GM12878 (cell line): ENCODE measurements at regions not wholly inside any gene's neighbourhood (a gene's known extent, or its start where the extent isn't known, plus 50 kb on each side); places are given as distances from the start of the nearest gene placed in this dataset.

Source experiments
- ATAC-seq: fragments of 200-7000 bp; cut with Tn5 transposase; 3 replicates; pipeline ENCODE4 v1.9.1; 2020; ENCODE audit warnings: mild to moderate bottlenecking, moderate library complexity
- BruUV-seq: library from RNA; stranded (reverse); fragments of 400-500 nt; replicated peaks from 2 replicates; lab custom pipeline; 2021; lab: Mats Ljungman, UMichigan
- CTCF ChIA-PET: fragments of 300-600 bp; sonication (Branson Sonifier 250); formaldehyde crosslinking; extraction: SDS; loops from one replicate; lab custom pipeline; 2021; ENCODE audit warnings: inconsistent platforms; lab: Yijun Ruan, JAX
- POLR2A ChIA-PET: fragments of 350-600 bp; formaldehyde crosslinking; extraction: SDS; loops from one replicate; lab custom pipeline; 2021; ENCODE audit warnings: inconsistent platforms; lab: Charles Lee
- RAD21 ChIA-PET: fragments of 300-600 bp; sonication (Branson Sonifier 250); formaldehyde crosslinking; loops from one replicate; lab custom pipeline; 2023; ENCODE audit warnings: antibody characterized with exemption; ENCODE audit not compliant: unreplicated experiment; lab: Charles Lee
- SMC1A ChIA-PET: fragments of 300-600 bp; sonication (Branson Sonifier 250); formaldehyde crosslinking; loops from one replicate; lab custom pipeline; 2023; ENCODE audit not compliant: unreplicated experiment, uncharacterized antibody; lab: Charles Lee
- DNase-seq: peaks from one replicate; pipeline ENCODE4 v3.0.0-alpha.2; 2011; ENCODE audit warnings: low read depth, low spot score
- FAIRE-seq: peaks from 3 replicates; lab custom pipeline; 2011; peaks lifted over from hg19 to GRCh38; lab: Jason Lieb, UNC
- H2AFZ ChIP-seq: 2 replicates; pipeline ENCODE4 v1.6.0; 2011; ENCODE audit warnings: low read depth, low read length, control low read depth; ENCODE audit not compliant: control insufficient read depth
- H3K27ac ChIP-seq: 2 replicates; pipeline ENCODE4 v1.5.1; 2011; ENCODE audit warnings: control low read depth; ENCODE audit not compliant: control insufficient read depth, insufficient read depth
- H3K27me3 ChIP-seq, 2 experiments: replicated peaks in 1 of 2; 2 replicates each; pipeline versions ENCODE4 v1.6.0 to v1.6.1; 2011; ENCODE audit warnings: low read length in 1 of 2; ENCODE audit not compliant: control insufficient read depth in 2 of 2, insufficient read depth in 2 of 2
- H3K36me3 ChIP-seq, 2 experiments: 2 replicates each; pipeline ENCODE4 v1.5.1; 2011; ENCODE audit warnings: low read length in 1 of 2; ENCODE audit not compliant: control insufficient read depth in 2 of 2, insufficient read depth in 2 of 2
- H3K4me1 ChIP-seq: 2 replicates; pipeline ENCODE4 v1.6.1; 2011; ENCODE audit warnings: mild to moderate bottlenecking, low read length, moderate library complexity, mixed read lengths; ENCODE audit not compliant: control insufficient read depth, insufficient read depth
- H3K4me2 ChIP-seq: 2 replicates; pipeline ENCODE4 v1.6.0; 2011; ENCODE audit warnings: control low read depth; ENCODE audit not compliant: control insufficient read depth, insufficient read depth
- H3K4me3 ChIP-seq: fragments of 200-600 bp; sonication (generic); 2 replicates; pipeline ENCODE4 v1.5.1; 2016
- H3K79me2 ChIP-seq: 2 replicates; pipeline ENCODE4 v1.6.0; 2011; ENCODE audit warnings: low read length; ENCODE audit not compliant: control insufficient read depth, insufficient read depth
- H3K9ac ChIP-seq: 2 replicates; pipeline ENCODE4 v1.8.0; 2011; ENCODE audit warnings: low read length, control low read depth, mixed read lengths; ENCODE audit not compliant: control insufficient read depth, insufficient read depth
- H3K9me3 ChIP-seq: replicated peaks from 3 replicates; pipeline ENCODE4 v1.5.1; 2011; ENCODE audit warnings: mild to moderate bottlenecking, low read length; ENCODE audit not compliant: control insufficient read depth, insufficient read depth
- H4K20me1 ChIP-seq: 2 replicates; pipeline ENCODE4 v1.6.0; 2011; ENCODE audit not compliant: control insufficient read depth, insufficient read depth
- CTCF ChIP-seq, 3 experiments: IDR thresholded peaks in 2 of 3; conservative IDR thresholded peaks in 1 of 3; 2 replicates each; pipeline ENCODE4 v1.5.1; 2011; ENCODE audit warnings: low read depth in 3 of 3, low read length in 3 of 3, mild to moderate bottlenecking in 3 of 3, control low read depth in 2 of 3, moderate library complexity in 2 of 3, inconsistent platforms in 1 of 3, mixed read lengths in 1 of 3; ENCODE audit not compliant: control insufficient read depth in 2 of 3, insufficient read depth in 1 of 3; ENCODE audit errors: extremely low read depth in 1 of 3
- ETV6 ChIP-seq, 2 experiments: fragments of 450-650 bp in 1 of 2; IDR thresholded peaks in 1 of 2; conservative IDR thresholded peaks in 1 of 2; 2 replicates each; pipeline ENCODE4 v1.6.1; 2014; ENCODE audit warnings: antibody characterized with exemption in 1 of 2, borderline replicate concordance in 1 of 2, low read depth in 1 of 2, mild to moderate bottlenecking in 1 of 2, moderate library complexity in 1 of 2
- IRF4 ChIP-seq: IDR thresholded peaks from 2 replicates; pipeline ENCODE4 v1.6.1; 2011; ENCODE audit warnings: low read depth, low read length
- IRF5 ChIP-seq: fragments of 450-650 bp; IDR thresholded peaks from 2 replicates; pipeline ENCODE4 v1.6.1; 2017; ENCODE audit warnings: borderline replicate concordance
- MEF2B ChIP-seq: fragments of 450-650 bp; IDR thresholded peaks from 2 replicates; pipeline ENCODE4 v1.6.1; 2018; ENCODE audit warnings: mild to moderate bottlenecking, moderate library complexity; ENCODE audit not compliant: partially characterized antibody, poor library complexity, severe bottlenecking
- NFXL1 ChIP-seq: fragments of 450-650 bp; IDR thresholded peaks from 2 replicates; pipeline ENCODE4 v1.6.1; 2017; ENCODE audit warnings: antibody characterized with exemption, mild to moderate bottlenecking, borderline replicate concordance
- NR2C1 ChIP-seq: fragments of 450-650 bp; IDR thresholded peaks from 2 replicates; pipeline ENCODE4 v1.6.1; 2017; ENCODE audit warnings: antibody characterized with exemption, mild to moderate bottlenecking, moderate library complexity
- PKNOX1 ChIP-seq: fragments of 450-650 bp; IDR thresholded peaks from 2 replicates; pipeline ENCODE4 v1.6.1; 2016; ENCODE audit warnings: mild to moderate bottlenecking
- RB1 ChIP-seq: fragments of 450-650 bp; formaldehyde crosslinking; IDR thresholded peaks from 2 replicates; pipeline ENCODE4 v1.6.1; 2017; ENCODE audit warnings: mild to moderate bottlenecking, borderline replicate concordance
- SIN3A ChIP-seq: IDR thresholded peaks from 2 replicates; pipeline ENCODE4 v1.6.1; 2012; ENCODE audit warnings: low read depth, low read length, improper control_type of control experiment
- SMAD5 ChIP-seq: IDR thresholded peaks from 2 replicates; pipeline ENCODE4 v1.6.1; 2016; ENCODE audit warnings: antibody characterized with exemption, low read depth
- SMC3 ChIP-seq: IDR thresholded peaks from 2 replicates; pipeline ENCODE4 v1.6.1; 2011; ENCODE audit warnings: low read length, improper control_type of control experiment, borderline replicate concordance
- SPI1 ChIP-seq: IDR thresholded peaks from 2 replicates; pipeline ENCODE4 v1.6.1; 2011; ENCODE audit warnings: low read depth, mild to moderate bottlenecking, low read length, moderate library complexity, borderline replicate concordance; ENCODE audit not compliant: insufficient read depth
- WGBS: methylation state at CpG from one replicate; pipeline ENCODE4 v1.1.6; 2016; ENCODE audit warnings: low lambda C conversion rate; ENCODE audit not compliant: insufficient replicate concordance, insufficient coverage; ENCODE audit errors: missing lambda C conversion rate; 5-methylcytosine and 5-hydroxymethylcytosine counted together
- in situ Hi-C: fragments of 300-500 bp; cut with MboI; formaldehyde crosslinking; loops from 9 replicates; pipeline ENCODE4 v1.14.3; 2018; ENCODE audit warnings: mixed read lengths
- intact Hi-C: fragments of 100-400 bp; cut with micrococcal nuclease; formaldehyde crosslinking; loops from one replicate; pipeline ENCODE4 v1.14.2; 2022; ENCODE audit not compliant: unreplicated experiment

- H3K79me2 ChIP-seq, result no peaks in the 10 kb centered on the region
- intact Hi-C loops, result no loop called here
- ChIA-PET POLR2A (no interaction called here), CTCF (interaction anchor here (0.9 kb wide), 1 partner anchor 9 kb away, joined by 3 read pairs; no protein-coding TSS in a partner anchor), RAD21 (interaction anchor here (1.5 kb wide), 1 partner anchor 28 kb away, joined by 6 read pairs; no protein-coding TSS in a partner anchor), SMC1A (interaction anchor here (0.9 to 1.5 kb wide), 3 partner anchors 9 to 37 kb away, joined by 3 to 6 read pairs (median 4); no protein-coding TSS in a partner anchor)
- FAIRE-seq, result no peak
- BruUV-seq, result no TSS peak
- no peaks in the 10 kb centered on the region for H4K20me1 ChIP-seq
- no peaks in the 10 kb centered on the region for H3K36me3 ChIP-seq
- H3K27ac ChIP-seq, result no peak overlapping the region
- H3K4me2 ChIP-seq, result no peak overlapping the region
- DNase-seq, result no peak
- in situ Hi-C loops, result no loop called here
- no peak overlapping the region for H2AFZ ChIP-seq
- peak; percentile 54 for ATAC-seq
- no peak overlapping the region for H3K4me3 ChIP-seq
- no peaks in the 10 kb centered on the region for H3K9me3 ChIP-seq
- WGBS, result 0% methylated on average over 1 of the region's 1 CpG
- H3K9ac ChIP-seq, result no peak overlapping the region
- H3K27me3 ChIP-seq, result no peaks in the 10 kb centered on the region; a peak in 2 of 4 replicates
- TF ChIP-seq IRF5, result no peak
- peak; percentile 58 for TF ChIP-seq MEF2B
- peak; percentile 19; the same call in 1 of the 2 replicates for TF ChIP-seq SPI1
- no peaks in the 10 kb centered on the region for H3K4me1 ChIP-seq
These were observed 393.8 kb upstream of the CNKSR2 start for GRCh38 chrX:20980426-20980825.

GRCh38 chrX:20974326-20974725 is 399.9 kb upstream of the CNKSR2 start:
- ChIA-PET POLR2A (no interaction called here), SMC1A (no interaction called here), RAD21 (no interaction called here), CTCF (no interaction called here)
- Histone ChIP-seq H3K9me3 (no peaks in the 10 kb centered on the region), H3K9ac (no peak overlapping the region), H3K79me2 (no peaks in the 10 kb centered on the region), H2AFZ (no peak overlapping the region), H3K4me3 (no peak overlapping the region), H4K20me1 (no peaks in the 10 kb centered on the region), H3K4me1 (no peaks in the 10 kb centered on the region), H3K27ac (no peak overlapping the region), H3K36me3 (no peaks in the 10 kb centered on the region), H3K27me3 (no peaks in the 10 kb centered on the region), H3K4me2 (no peak overlapping the region)
- WGBS, result 56% methylated on average over 2 of the region's 2 CpGs
- no TSS peak for BruUV-seq
- intact Hi-C loops, result no loop called here
- in situ Hi-C loops, result no loop called here
- ATAC-seq, result no peak
- DNase-seq, result no peak
- no peak for FAIRE-seq
- no peak for TF ChIP-seq PKNOX1
- TF ChIP-seq SMAD5, result no peak
- TF ChIP-seq ETV6 (conservative IDR thresholded peaks at IDR 0.05 in 1 of 2, IDR thresholded peaks at IDR 0.05 in 1 of 2; ENCODE audit: borderline replicate concordance in 1 of 2, low read depth in 1 of 2), result no peak
- no peak for TF ChIP-seq IRF4
- TF ChIP-seq SMC3, result no peak
- no peak for TF ChIP-seq NR2C1
- TF ChIP-seq MEF2B, result no peak
- no peak for TF ChIP-seq SIN3A
- TF ChIP-seq RB1, result no peak
- TF ChIP-seq NFXL1, result no peak
- no peak for TF ChIP-seq CTCF (IDR thresholded peaks at IDR 0.05 in 2 of 3, conservative IDR thresholded peaks at IDR 0.05 in 1 of 3; ENCODE audit: control insufficient read depth in 2 of 3, extremely low read depth in 1 of 3, insufficient read depth in 1 of 3, low read depth in 3 of 3, low read length in 3 of 3)
